ENCODE measurements at regions not wholly inside any gene's neighbourhood (a gene's known extent, or its start where the extent isn't known, plus 50 kb on each side); places are given as distances from the start of the nearest gene placed in this dataset.

- Histone ChIP-seq H3K9ac (ENCODE audit: low read depth, low read length, poor library complexity, severe bottlenecking) (no peak overlapping the region), H3K9me3 (ENCODE audit: insufficient read depth, low read depth, low read length) (no peaks in the 10 kb centered on the region), H3K27me3 (ENCODE audit: insufficient read depth, low read length, poor library complexity, severe bottlenecking) (no peaks in the 10 kb centered on the region), H3K4me3 (ENCODE audit: low read length, poor library complexity, severe bottlenecking) (no peak overlapping the region), H3K9me2 (replicated peaks; ENCODE audit: low read depth, low read length) (no peaks in the 10 kb centered on the region), H3F3A (ENCODE audit: low read depth) (no peaks in the 10 kb centered on the region), H3K79me2 (ENCODE audit: insufficient read depth, low read length) (no peaks in the 10 kb centered on the region), H4K20me1 (ENCODE audit: insufficient read depth, low read length, poor library complexity, severe bottlenecking) (no peaks in the 10 kb centered on the region), H3K4me2 (ENCODE audit: low read depth, low read length, poor library complexity, severe bottlenecking) (no peak overlapping the region), H3K36me3 (ENCODE audit: insufficient read depth, low read length) (no peaks in the 10 kb centered on the region), H2AFZ (ENCODE audit: low read length) (no peak overlapping the region), H3K4me1 (ENCODE audit: insufficient read depth, low read length, poor library complexity, severe bottlenecking) (no peaks in the 10 kb centered on the region)
- TF ChIP-seq EZH2phosphoT487 (IDR thresholded peaks at IDR 0.05; ENCODE audit: borderline replicate concordance) (no peak), CTCF (conservative IDR thresholded peaks at IDR 0.05; ENCODE audit: low read length) (peak; percentile 67)
Measured at GRCh38 chr1:70509996-70510876, 99.2 kb downstream of the CTH start.

- Histone ChIP-seq H3K79me2 (ENCODE audit: insufficient read depth, low read length) (no peaks in the 10 kb centered on the region), H3K9me2 (replicated peaks; ENCODE audit: low read depth, low read length) (no peaks in the 10 kb centered on the region), H2AFZ (ENCODE audit: low read length) (no peak overlapping the region), H3K4me3 (ENCODE audit: low read length, poor library complexity, severe bottlenecking) (no peak overlapping the region), H3F3A (ENCODE audit: low read depth) (no peaks in the 10 kb centered on the region), H3K9me3 (ENCODE audit: insufficient read depth, low read depth, low read length) (no peaks in the 10 kb centered on the region), H3K9ac (ENCODE audit: low read depth, low read length, poor library complexity, severe bottlenecking) (no peak overlapping the region), H3K4me2 (ENCODE audit: low read depth, low read length, poor library complexity, severe bottlenecking) (no peak overlapping the region), H3K27me3 (ENCODE audit: insufficient read depth, low read length, poor library complexity, severe bottlenecking) (no peaks in the 10 kb centered on the region), H3K4me1 (ENCODE audit: insufficient read depth, low read length, poor library complexity, severe bottlenecking) (peaks cover 11% of the 10 kb centered on the region), H4K20me1 (ENCODE audit: insufficient read depth, low read length, poor library complexity, severe bottlenecking) (no peaks in the 10 kb centered on the region), H3K36me3 (ENCODE audit: insufficient read depth, low read length) (no peaks in the 10 kb centered on the region)
- no peak for TF ChIP-seq CTCF (conservative IDR thresholded peaks at IDR 0.05; ENCODE audit: low read length)
- no peak for TF ChIP-seq EZH2phosphoT487 (IDR thresholded peaks at IDR 0.05; ENCODE audit: borderline replicate concordance)
Measured at GRCh38 chr1:70517444-70517843, 106.4 kb downstream of the CTH start.

DNA sequence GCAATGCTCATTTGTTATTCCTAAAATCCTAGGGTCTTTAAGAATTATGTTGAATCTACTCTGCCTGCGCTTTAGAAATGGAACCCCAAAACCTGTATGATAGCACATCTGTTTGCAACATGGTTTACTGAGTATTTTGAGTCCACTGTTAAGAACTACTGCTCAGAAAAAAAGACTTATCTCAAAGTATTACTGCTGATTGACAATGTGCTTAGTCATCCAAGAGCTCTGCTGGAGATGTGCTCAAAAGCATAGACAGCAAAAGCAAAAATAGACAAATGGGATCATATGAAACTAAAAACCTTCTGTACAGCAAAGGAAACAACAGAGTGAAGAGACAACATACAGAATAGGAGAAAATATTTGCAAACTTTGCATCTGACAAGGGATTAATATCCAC lies 107.0 kb downstream of the CTH start:
- Histone ChIP-seq H3K9ac (ENCODE audit: low read depth, low read length, poor library complexity, severe bottlenecking) (no peak overlapping the region), H3K9me3 (ENCODE audit: insufficient read depth, low read depth, low read length) (no peaks in the 10 kb centered on the region), H3F3A (ENCODE audit: low read depth) (no peaks in the 10 kb centered on the region), H3K36me3 (ENCODE audit: insufficient read depth, low read length) (no peaks in the 10 kb centered on the region), H3K4me1 (ENCODE audit: insufficient read depth, low read length, poor library complexity, severe bottlenecking) (peaks cover 11% of the 10 kb centered on the region), H3K4me2 (ENCODE audit: low read depth, low read length, poor library complexity, severe bottlenecking) (no peak overlapping the region), H4K20me1 (ENCODE audit: insufficient read depth, low read length, poor library complexity, severe bottlenecking) (no peaks in the 10 kb centered on the region), H3K9me2 (replicated peaks; ENCODE audit: low read depth, low read length) (no peaks in the 10 kb centered on the region), H3K4me3 (ENCODE audit: low read length, poor library complexity, severe bottlenecking) (no peak overlapping the region), H3K27me3 (ENCODE audit: insufficient read depth, low read length, poor library complexity, severe bottlenecking) (no peaks in the 10 kb centered on the region), H2AFZ (ENCODE audit: low read length) (0 out of 2 replicates have a peak overlapping the region, but pooled peaks have one; percentile 3), H3K79me2 (ENCODE audit: insufficient read depth, low read length) (no peaks in the 10 kb centered on the region)
- TF ChIP-seq EZH2phosphoT487 (IDR thresholded peaks at IDR 0.05; ENCODE audit: borderline replicate concordance) (no peak), CTCF (conservative IDR thresholded peaks at IDR 0.05; ENCODE audit: low read length) (no peak)
